GM21526 (cell line): ENCODE measurements at regions not wholly inside any gene's neighbourhood (a gene's known extent, or its start where the extent isn't known, plus 50 kb on each side); places are given as distances from the start of the nearest gene placed in this dataset.

Source experiments
- ATAC-seq: cut with Tn5 transposase; IDR thresholded peaks from one replicate; pipeline ENCODE4 v1.9.1; 2021; ENCODE audit warnings: moderate library complexity; ENCODE audit not compliant: unreplicated experiment, low FRiP score

- no peak for ATAC-seq
Measured at GRCh38 chr2:144165599-144166250, 354.2 kb downstream of the ZEB2 start.

- no peak for ATAC-seq
Measured at GRCh38 chr2:144163592-144163991, 356.3 kb downstream of the ZEB2 start.

GRCh38 chr2:144162652-144163051 is 357.3 kb downstream of the ZEB2 start:
- peak; percentile 89 for ATAC-seq

- no peak for ATAC-seq
Measured at GRCh38 chr2:144161061-144161460, 358.9 kb downstream of the ZEB2 start.

GRCh38 chr2:144159240-144159639 is 360.7 kb downstream of the ZEB2 start:
- no peak for ATAC-seq

- no peak for ATAC-seq
Measured at GRCh38 chr2:144158096-144158495, 361.8 kb downstream of the ZEB2 start.

- no peak for ATAC-seq
Measured at GRCh38 chr2:144156736-144157640, 362.9 kb downstream of the ZEB2 start.

GRCh38 chr2:144154205-144154604 is 365.7 kb downstream of the ZEB2 start:
- ATAC-seq = no peak

GRCh38 chr2:144152817-144153271 is 367.1 kb downstream of the ZEB2 start:
- no peak for ATAC-seq

- no peak for ATAC-seq
Measured at GRCh38 chr2:144151851-144152250, 368.1 kb downstream of the ZEB2 start.

GRCh38 chr2:144151405-144151804 is 368.5 kb downstream of the ZEB2 start:
- ATAC-seq = no peak

GRCh38 chr2:144147356-144147755 is 372.6 kb downstream of the ZEB2 start:
- no peak for ATAC-seq

GRCh38 chr2:144146876-144147275 is 373.0 kb downstream of the ZEB2 start:
- ATAC-seq = no peak

- no peak for ATAC-seq
Measured at GRCh38 chr2:144146076-144146475, 373.8 kb downstream of the ZEB2 start.

GRCh38 chr2:144143294-144144151 is 376.4 kb downstream of the ZEB2 start:
- no peak for ATAC-seq

- no peak for ATAC-seq
Measured at GRCh38 chr2:144140891-144141290, 379.0 kb downstream of the ZEB2 start.

GRCh38 chr2:144137705-144138428 is 382.1 kb downstream of the ZEB2 start:
- no peak for ATAC-seq

- no peak for ATAC-seq
Measured at GRCh38 chr2:144137272-144137671, 382.6 kb downstream of the ZEB2 start.

- ATAC-seq = no peak
Measured at GRCh38 chr2:144136297-144137010, 383.5 kb downstream of the ZEB2 start.
